NCI-H146 treated with DMSO at 0.1 percent for 48 hours (cell line): ENCODE measurements at regions not wholly inside any gene's neighbourhood (a gene's known extent, or its start where the extent isn't known, plus 50 kb on each side); places are given as distances from the start of the nearest gene placed in this dataset.

Source experiments
- DNase-seq: peaks from one replicate; lab custom pipeline; 2025; ENCODE audit not compliant: unreplicated experiment; lab: John Stamatoyannopoulos, UW

DNA sequence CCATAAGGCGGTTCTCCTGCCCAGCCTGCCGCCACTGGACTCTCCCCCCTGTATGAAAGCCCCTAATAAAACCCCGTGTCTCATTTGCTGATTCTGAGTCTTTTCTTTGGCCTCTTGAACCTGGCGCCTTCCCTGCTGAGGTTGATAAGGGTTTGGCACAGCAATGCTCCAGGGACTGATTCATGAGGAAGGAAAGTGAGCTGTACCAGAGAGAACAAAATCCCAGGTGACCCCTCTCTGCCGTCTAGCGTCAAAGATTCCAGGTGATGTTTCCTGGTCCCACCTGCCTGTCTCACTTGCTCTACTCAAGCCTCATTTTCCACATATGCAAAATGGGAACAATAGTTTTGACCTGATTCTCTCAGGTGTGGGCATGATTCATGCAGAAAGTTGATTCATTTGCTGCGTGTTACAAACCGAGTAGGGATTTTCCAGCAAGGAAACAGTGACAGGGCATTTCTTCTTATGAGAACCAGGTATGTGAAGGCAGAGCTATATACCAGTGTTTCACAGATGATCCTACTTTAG, 730.6 kb upstream of the IGFBP3 start:
- DNase-seq: no peak

DNA sequence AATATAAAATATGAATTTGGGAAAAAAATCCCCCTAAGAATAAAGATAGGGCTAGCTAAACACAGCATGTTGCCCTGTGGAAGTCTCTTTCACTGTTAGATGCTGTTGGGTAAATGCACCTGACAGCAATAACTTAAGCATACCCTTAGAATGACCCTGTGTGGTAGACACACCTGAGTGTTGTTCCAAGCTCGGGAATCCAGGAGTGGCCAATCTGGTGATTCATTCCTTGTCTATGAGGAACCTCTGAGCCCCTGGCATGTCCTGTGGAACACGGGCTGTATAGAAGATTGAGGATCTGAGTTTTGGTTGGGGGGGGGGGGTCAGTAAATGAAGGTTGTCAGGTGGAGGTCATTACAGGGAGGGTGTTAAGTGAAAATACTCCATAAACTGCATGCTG, 730.0 kb upstream of the IGFBP3 start:
- DNase-seq: no peak

DNA sequence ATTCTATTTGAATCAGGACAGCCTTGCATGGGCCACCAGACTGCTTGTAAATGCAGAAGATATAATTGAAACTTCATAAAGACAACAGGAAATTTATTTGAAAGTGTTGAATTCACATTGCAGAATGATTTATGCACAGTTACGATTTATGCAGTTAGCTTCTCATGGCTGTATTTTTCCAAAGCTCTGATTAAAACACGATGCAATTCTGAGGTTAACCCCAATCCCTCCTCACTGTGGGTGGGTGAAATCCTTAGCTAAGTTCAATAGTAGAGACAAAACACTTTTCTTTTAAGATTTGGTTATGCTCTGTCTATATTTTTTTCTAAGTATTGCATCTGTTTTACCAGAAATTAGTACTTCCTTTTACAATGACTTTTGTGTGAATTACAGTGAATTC, 728.8 kb upstream of the IGFBP3 start:
- no peak for DNase-seq

DNA sequence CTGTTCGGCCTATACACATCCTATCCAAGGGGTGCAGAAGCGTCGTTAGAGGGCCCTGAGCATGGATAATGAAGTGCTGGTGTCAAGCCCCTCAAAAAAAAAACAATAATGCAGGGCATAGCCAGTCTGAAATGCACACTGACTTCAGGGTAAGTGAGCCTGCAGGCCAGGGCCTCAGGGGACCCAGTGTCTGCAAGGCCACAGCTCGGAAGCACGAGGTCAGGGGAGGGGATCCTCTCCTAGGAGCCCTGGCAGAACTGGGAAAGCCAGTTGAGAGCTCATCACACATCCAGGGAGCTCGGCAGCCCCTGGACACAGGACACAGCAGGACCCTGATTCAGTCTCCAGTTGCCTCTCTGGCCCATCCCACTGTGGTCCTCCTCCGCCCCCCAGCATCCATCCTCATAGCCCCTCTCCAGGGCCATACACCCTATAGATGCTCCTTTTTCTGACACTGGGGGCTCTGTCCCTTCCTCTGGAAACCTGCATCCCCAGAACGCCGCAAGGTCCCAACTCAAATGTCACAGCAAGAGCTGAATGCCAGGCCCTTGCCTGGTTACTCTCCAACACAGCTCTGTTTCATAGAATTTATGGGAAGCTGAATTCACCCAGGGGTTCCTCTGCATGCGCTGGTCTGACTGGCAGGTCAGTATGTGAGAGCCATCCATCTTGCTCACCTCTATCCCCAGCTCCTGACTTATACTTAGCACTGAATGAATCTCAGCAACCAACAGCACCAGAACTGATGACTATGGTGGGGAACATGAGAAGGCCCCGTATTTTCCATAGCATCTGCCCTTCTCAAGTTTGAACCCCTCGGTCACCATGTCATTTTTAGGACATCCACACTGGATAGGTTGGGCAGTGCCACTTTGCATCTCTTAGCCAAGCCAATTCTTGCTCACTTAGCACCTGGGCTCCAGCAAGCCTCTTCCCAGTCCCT, 717.0 kb upstream of the IGFBP3 start:
- DNase-seq: no peak

DNA sequence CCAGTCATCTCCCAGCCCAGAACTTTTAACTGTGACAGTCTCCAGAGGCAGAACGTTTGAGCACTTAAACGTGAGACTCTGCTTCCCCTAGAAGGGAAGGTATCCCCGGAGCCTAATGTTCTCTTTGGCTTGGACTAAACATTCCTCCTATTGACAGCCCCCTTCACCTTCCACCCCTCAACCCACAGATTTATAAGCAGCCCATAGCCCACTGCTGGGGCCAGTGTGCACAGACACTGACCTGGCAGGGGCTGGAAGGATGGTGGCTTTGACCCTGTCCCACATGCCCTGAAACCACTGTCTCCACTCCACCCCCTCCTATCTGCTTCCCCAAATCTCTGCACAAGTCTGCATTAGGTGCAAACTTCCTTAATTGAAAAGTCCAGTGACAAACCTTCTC, 715.0 kb upstream of the IGFBP3 start:
- no peak for DNase-seq

DNA sequence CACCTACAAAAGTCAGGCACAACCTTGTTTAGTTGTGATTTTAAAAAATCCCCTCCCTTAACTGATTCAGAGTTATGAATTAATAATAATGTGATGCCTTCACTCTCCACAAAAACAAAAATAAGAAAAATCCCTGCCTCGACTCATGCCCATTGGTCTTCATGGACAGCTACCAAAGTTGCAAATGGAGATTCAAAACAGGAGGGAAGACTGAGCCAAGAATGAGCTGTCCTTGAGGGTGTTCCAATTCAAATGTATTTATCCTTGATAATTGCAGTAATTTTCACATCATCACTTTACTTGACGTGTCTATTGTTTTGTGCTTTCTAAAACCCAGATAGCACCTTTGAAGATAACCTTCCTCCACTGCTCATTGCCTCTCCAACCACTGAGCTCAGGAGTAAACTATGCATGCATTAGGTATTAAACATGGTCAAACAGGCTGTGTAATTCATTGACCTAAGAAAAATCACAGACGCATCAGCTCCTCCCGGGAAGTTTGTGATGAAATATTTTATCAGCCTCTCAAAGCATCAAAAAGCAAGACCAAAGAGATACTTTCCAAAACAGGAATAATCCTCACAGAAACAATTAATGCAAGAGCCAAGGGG, 712.7 kb upstream of the IGFBP3 start:
- no peak for DNase-seq

DNA sequence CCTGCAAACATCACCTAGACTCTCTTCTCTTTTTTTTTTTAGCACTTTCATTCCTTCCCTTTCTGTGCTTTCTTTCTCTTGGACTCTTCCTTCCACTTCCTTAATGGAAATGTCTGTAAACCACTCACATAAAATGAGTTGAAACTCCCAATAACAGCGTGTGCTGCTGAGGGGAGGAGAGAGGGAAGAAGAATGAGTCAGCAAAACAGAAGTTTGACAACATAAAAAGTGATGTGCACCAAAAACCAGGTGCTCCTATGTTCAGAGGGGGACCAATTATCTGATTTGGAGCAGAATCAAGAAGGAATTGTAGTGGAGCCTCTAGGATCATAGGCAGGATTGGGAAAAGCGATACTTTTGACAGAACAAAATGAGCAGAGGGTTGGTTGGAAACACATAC, 712.1 kb upstream of the IGFBP3 start:
- no peak for DNase-seq

DNA sequence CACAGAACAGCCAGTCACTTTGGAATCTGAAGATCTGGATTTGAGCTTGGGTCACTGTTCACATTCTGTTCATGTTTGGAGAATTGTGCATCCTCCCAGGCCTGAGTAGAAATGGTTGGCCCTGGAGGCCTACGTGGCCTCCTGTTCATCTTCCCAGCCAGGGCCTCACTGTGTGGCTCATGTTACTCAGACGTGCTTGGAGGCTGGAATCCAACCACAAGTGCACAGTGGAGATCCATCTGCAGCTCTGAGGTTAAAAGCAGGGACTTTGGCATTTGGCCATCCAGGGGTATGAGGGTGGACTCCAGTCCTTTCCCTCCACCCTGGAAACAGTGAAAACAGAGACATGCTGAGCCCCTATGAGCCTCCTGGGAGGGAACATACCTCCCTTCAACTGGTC, 709.0 kb upstream of the IGFBP3 start:
- no peak for DNase-seq

DNA sequence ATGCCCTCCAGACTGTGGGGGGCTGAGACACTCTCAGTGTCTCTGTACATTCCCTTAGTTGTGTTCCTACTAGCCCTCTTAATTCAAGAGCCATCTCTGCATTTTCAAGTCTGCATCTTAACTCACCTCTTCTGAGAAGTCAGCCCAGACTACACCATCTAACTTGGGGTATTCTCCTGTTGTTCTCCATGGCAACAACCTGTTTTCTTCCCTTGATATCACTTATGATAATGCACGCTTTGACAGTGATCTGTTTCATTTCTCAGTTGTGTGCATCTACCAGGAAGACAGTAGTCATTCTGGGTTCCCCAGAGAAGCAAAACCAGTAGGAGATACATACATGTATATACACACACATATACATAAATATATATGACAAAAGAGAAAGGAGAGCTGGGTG, 707.3 kb upstream of the IGFBP3 start:
- no peak for DNase-seq

DNA sequence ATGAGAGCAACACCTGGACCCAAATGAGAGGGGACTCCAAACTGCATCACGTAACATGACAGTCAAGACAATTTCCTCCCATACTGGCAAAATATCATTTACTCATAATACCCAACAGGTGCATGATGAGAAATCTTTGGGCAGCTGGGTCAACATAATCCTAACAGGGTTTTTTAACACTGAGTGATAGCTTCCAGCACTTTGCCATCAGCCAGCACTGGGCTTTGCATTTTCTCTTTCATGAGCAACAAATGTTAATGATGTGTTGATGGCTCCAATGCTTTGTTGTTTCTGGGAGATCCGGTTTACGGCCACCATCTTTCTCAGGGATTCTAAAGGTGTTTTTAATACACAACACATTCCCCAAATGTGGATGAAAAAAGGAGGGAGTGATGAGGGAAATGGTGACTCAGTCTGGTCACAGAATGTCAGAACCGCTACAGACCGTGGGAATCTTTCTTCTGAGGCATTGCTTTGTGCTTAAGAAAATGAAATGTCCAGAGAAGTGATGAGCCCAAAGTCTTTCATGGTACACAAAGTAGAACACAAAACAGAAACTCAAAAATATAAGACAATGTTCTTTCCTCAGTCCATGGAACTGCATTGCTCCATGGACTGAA, 705.7 kb upstream of the IGFBP3 start:
- no peak for DNase-seq

DNA sequence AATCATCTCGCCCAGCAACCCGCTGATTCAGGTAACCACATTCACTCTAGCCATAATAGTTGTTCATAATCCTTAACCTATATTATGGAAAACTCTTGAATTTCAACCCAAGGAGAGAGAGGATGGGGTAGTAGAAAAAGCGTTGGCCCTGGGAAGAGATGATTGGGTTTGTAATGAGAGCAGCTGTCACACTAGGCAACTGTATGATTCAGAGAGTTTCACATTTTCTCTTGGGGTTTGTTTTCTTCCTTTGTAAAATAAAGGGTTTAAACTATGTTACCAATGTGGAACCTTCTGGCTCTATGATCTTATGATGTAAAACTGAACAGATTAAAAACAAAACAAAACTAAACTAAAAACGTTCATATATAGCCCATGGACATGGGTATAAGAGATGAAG, 705.2 kb upstream of the IGFBP3 start:
- DNase-seq: no peak

DNA sequence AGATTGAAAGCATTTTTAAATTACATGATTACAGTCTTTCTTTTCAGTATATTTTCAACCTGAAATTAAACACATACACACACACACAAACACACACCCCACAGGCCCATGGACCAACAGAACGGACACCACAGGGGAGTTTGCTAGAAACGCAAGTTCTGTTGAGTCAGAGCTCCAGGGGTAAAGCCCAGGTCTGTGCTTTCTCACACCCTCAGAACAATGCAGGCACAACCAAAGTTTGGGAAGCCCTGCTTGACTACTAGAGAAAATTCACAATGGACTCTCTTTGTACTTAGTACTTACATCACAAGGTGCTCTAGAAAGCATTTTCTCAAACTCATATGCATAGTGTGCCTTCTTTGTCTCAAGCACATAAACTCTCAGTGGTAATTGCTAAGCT, 704.0 kb upstream of the IGFBP3 start:
- no peak for DNase-seq

DNA sequence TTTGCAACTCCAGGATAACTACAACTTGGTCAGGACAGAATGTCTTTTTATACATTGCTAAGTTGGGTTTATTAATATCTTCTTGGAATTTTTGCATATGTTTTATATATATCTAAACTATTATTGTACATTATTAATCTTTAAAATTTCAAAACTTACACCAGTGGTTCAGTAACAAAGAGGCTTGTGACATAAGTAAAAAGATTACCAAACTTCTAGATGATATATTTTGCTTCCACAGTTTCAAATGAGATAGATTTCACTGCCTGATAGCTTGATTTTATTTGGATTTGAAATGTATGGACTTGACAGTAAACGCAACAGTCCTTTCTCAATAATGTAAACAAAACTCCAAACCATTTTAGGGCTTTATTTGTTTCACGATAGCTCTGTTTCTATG, 701.2 kb upstream of the IGFBP3 start:
- DNase-seq: no peak

DNA sequence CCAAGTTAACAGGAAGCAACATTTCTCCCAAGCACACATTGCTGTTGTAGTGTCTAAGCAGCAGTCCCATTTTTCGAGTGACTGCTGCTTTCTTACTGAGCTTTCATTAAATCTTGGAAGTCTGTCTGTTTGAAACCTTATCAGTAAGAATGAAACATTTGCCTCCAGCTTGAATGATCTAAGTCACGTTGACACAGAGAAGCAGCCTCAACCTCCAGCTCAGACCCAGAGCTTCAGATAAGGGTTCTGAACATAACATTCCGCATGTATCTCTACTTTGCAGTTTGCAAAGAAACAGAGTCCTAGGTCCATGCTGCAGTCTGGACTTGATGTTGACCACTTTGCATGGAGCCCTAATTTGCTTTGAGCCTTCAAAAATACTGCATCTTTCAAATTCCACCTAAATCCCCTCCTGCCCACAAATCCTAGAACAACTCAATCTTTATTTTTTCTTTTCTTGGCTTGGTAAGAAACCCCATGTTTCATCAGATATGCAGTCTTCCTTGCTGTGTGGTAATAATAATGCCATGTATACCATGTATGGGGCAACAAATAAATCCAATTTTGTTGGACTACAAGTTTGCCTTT, 698.7 kb upstream of the IGFBP3 start:
- no peak for DNase-seq

DNA sequence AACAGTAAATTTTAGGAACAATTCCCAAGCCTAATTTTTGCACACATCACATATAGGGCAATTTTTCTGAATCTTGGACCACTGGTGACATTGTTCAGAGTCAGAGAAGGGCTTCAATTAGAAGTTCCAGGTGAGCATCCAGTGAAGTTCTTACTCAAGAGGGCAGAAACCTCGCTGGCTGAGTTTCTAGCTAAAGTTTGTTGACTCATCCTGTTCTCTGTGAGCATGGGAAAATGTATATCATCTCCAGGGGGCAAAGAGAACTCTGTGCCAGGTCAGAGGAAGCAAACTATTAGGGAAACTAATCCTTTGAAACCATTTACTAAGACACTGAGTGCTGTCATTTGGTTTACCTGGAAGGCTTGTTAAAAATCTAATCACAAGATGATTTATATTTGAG, 695.6 kb upstream of the IGFBP3 start:
- DNase-seq: no peak

DNA sequence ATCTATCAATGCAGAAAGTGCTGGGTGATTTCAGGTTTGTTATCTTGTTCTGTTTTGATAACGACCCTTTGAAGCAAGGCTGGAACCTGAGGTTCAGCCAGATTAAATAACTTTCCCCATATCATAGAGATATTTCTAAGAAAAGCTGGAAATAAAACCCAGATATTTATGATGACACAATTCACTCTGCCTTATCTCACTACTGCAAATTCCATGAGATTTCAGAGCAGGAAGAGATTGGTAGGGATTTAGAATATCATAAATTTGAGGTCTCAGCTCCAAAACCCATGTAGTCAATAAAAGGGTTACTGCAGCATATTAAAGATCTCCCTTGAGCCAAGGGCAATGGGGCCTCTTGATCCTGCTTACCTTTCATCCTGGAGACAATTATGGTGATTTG, 692.5 kb upstream of the IGFBP3 start:
- DNase-seq: no peak

DNA sequence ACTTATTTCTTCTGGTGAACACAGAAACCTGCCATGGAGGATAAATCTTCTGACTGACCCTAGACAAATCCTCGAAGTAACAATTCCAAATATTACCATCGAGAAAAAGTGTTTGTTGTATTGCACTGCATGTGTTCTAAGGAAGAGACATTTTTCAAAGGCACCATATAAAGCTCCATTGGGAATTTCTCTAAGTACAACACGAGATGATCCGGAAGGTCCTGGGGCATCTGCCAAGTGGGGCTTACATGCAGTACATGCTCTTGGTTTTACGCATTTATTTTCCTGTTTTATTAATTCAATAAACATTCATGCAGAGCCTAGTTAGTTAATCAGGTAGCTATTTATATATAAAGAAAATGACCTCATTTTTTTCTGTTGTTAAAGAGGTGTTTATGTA, 692.0 kb upstream of the IGFBP3 start:
- no peak for DNase-seq

DNA sequence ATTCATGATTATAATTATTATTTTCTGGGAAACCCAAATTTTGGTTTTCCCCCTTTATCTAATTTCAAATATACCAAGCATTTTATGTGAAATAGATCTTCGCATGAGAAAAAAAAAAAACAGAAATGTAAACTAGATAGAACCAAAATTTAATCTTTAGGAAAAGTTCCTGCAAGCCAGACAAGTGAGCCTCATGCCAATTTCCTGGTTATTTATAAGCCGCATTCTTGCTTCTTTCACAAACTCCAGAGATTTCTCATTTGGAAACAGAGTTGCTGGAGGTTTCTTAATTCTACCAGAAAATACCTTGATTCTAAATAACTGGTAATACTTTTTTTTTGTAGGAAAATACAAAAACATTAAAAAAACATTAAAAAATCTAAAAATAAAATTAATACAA, 690.4 kb upstream of the IGFBP3 start:
- no peak for DNase-seq

DNA sequence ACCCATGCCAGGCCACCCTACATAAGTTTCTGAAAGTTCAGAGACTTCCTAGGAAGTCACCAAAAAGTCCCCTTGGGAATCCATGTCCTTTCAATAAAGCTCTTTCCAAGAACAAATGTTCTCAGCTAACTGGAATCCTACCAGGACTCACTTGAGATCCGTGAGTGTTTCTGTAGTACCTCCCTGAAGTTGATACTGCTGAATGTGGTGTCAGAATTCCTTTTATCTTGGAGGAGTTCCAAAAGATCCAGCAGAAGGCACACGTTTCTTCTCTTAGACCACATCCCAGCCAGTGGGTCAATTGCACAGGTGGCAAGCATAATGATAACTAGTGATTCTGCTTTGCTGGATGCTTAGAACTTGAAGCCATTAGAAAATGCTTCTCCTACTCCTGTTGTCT, 689.7 kb upstream of the IGFBP3 start:
- DNase-seq: no peak

DNA sequence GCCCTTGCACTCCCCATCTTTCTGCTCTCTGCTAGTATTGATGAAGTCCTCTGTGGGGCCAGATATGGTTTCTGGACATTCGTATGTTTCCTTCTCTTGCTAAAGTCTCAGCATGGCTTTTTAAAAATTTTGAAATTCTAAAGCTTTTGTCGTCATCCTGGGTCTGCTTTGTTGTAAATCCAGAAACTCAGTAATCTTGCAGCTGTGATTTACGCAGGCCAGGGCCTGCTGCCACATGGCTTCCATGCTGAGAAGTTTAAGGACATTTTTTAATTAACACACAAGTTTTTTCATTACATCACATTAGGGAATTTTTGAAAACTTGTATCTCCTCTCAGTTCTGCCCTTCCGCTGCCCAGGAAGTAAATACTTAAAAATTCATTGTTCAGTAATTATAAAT, 686.1 kb upstream of the IGFBP3 start:
- DNase-seq: no peak

DNA sequence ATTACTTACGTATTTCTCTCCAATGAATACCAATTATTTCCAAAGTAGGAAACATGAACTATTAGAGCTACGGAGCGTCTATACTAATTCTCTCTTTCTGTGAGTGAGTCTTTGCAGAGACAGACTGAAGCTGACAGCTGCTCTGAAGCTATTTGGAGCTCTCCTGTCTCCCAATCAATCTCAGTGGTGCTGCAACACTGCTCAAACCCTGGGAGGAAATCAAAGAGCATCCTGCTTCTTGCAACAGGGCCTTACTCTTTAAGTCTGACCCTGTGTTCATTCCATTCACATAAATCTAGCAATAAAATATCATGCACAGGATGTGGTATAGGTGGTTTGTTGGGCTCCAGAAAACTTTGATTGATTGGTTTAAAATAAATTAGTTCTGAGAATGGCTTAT, 685.7 kb upstream of the IGFBP3 start:
- no peak for DNase-seq

DNA sequence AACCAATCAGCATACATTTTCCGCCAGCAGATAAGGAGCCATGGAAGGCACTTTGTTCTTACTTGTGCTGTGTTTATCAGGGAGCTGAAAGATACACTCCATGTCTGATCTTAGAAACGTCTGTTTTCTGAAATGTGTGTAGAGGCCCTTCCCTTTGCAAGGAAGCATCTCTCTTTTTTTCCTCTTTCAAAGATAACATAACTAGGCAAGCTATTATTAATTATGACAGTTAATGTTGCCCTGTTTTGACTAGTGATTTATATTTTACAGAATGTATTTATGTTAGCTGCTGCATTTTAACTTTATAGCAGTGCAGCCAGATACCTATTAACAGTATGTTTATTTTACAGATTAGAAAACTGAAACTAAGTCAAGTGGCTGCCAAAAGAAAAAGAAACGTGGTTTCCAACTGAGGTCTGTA, 683.2 kb upstream of the IGFBP3 start:
- no peak for DNase-seq
